GM12878 (cell line): ENCODE measurements at regions not wholly inside any gene's neighbourhood (a gene's known extent, or its start where the extent isn't known, plus 50 kb on each side); places are given as distances from the start of the nearest gene placed in this dataset.

Experiments used
- ATAC-seq: fragments of 200-7000 bp; cut with Tn5 transposase; 3 replicates; pipeline ENCODE4 v1.9.1; 2020; ENCODE audit warnings: mild to moderate bottlenecking, moderate library complexity
- BruUV-seq: library from RNA; stranded (reverse); fragments of 400-500 nt; replicated peaks from 2 replicates; lab custom pipeline; 2021; lab: Mats Ljungman, UMichigan
- CTCF ChIA-PET: fragments of 300-600 bp; sonication (Branson Sonifier 250); formaldehyde crosslinking; extraction: SDS; loops from one replicate; lab custom pipeline; 2021; ENCODE audit warnings: inconsistent platforms; lab: Yijun Ruan, JAX
- POLR2A ChIA-PET: fragments of 350-600 bp; formaldehyde crosslinking; extraction: SDS; loops from one replicate; lab custom pipeline; 2021; ENCODE audit warnings: inconsistent platforms; lab: Charles Lee
- RAD21 ChIA-PET: fragments of 300-600 bp; sonication (Branson Sonifier 250); formaldehyde crosslinking; loops from one replicate; lab custom pipeline; 2023; ENCODE audit warnings: antibody characterized with exemption; ENCODE audit not compliant: unreplicated experiment; lab: Charles Lee
- SMC1A ChIA-PET: fragments of 300-600 bp; sonication (Branson Sonifier 250); formaldehyde crosslinking; loops from one replicate; lab custom pipeline; 2023; ENCODE audit not compliant: unreplicated experiment, uncharacterized antibody; lab: Charles Lee
- DNase-seq: peaks from one replicate; pipeline ENCODE4 v3.0.0-alpha.2; 2011; ENCODE audit warnings: low read depth, low spot score
- FAIRE-seq: peaks from 3 replicates; lab custom pipeline; 2011; peaks lifted over from hg19 to GRCh38; lab: Jason Lieb, UNC
- H2AFZ ChIP-seq: 2 replicates; pipeline ENCODE4 v1.6.0; 2011; ENCODE audit warnings: low read depth, low read length, control low read depth; ENCODE audit not compliant: control insufficient read depth
- H3K27ac ChIP-seq: 2 replicates; pipeline ENCODE4 v1.5.1; 2011; ENCODE audit warnings: control low read depth; ENCODE audit not compliant: control insufficient read depth, insufficient read depth
- H3K27me3 ChIP-seq, 2 experiments: replicated peaks in 1 of 2; 2 replicates each; pipeline versions ENCODE4 v1.6.0 to v1.6.1; 2011; ENCODE audit warnings: low read length in 1 of 2; ENCODE audit not compliant: control insufficient read depth in 2 of 2, insufficient read depth in 2 of 2
- H3K36me3 ChIP-seq, 2 experiments: 2 replicates each; pipeline ENCODE4 v1.5.1; 2011; ENCODE audit warnings: low read length in 1 of 2; ENCODE audit not compliant: control insufficient read depth in 2 of 2, insufficient read depth in 2 of 2
- H3K4me1 ChIP-seq: 2 replicates; pipeline ENCODE4 v1.6.1; 2011; ENCODE audit warnings: mild to moderate bottlenecking, low read length, moderate library complexity, mixed read lengths; ENCODE audit not compliant: control insufficient read depth, insufficient read depth
- H3K4me2 ChIP-seq: 2 replicates; pipeline ENCODE4 v1.6.0; 2011; ENCODE audit warnings: control low read depth; ENCODE audit not compliant: control insufficient read depth, insufficient read depth
- H3K4me3 ChIP-seq: fragments of 200-600 bp; sonication (generic); 2 replicates; pipeline ENCODE4 v1.5.1; 2016
- H3K79me2 ChIP-seq: 2 replicates; pipeline ENCODE4 v1.6.0; 2011; ENCODE audit warnings: low read length; ENCODE audit not compliant: control insufficient read depth, insufficient read depth
- H3K9ac ChIP-seq: 2 replicates; pipeline ENCODE4 v1.8.0; 2011; ENCODE audit warnings: low read length, control low read depth, mixed read lengths; ENCODE audit not compliant: control insufficient read depth, insufficient read depth
- H3K9me3 ChIP-seq: replicated peaks from 3 replicates; pipeline ENCODE4 v1.5.1; 2011; ENCODE audit warnings: mild to moderate bottlenecking, low read length; ENCODE audit not compliant: control insufficient read depth, insufficient read depth
- H4K20me1 ChIP-seq: 2 replicates; pipeline ENCODE4 v1.6.0; 2011; ENCODE audit not compliant: control insufficient read depth, insufficient read depth
- CBFB ChIP-seq: IDR thresholded peaks from 2 replicates; pipeline ENCODE4 v1.6.1; 2016; ENCODE audit warnings: antibody characterized with exemption, low read depth
- CBX5 ChIP-seq: sonication (generic); IDR thresholded peaks from 2 replicates; pipeline ENCODE4 v1.6.1; 2016; ENCODE audit warnings: low read depth, moderate library complexity, mild to moderate bottlenecking, inconsistent platforms
- CEBPB ChIP-seq, 2 experiments: fragments of 150-350 bp in 1 of 2; IDR thresholded peaks; 2 replicates each; pipeline ENCODE4 v1.6.1; 2012 to 2014; ENCODE audit warnings: low read depth in 2 of 2, low read length in 2 of 2, borderline replicate concordance in 1 of 2, inconsistent platforms in 1 of 2
- FOXK2 ChIP-seq: fragments of 450-650 bp; IDR thresholded peaks from 2 replicates; pipeline ENCODE4 v1.6.1; 2017; ENCODE audit warnings: mild to moderate bottlenecking, moderate library complexity
- GATAD2B ChIP-seq: fragments of 450-650 bp; conservative IDR thresholded peaks from 2 replicates; pipeline ENCODE4 v1.6.1; 2017; ENCODE audit warnings: low read depth, mild to moderate bottlenecking, moderate library complexity
- HDGF ChIP-seq: fragments of 450-650 bp; IDR thresholded peaks from 2 replicates; pipeline ENCODE4 v1.6.1; 2016; ENCODE audit warnings: antibody characterized with exemption
- LARP7 ChIP-seq: fragments of 450-650 bp; IDR thresholded peaks from 2 replicates; pipeline ENCODE4 v1.6.1; 2017; ENCODE audit warnings: mild to moderate bottlenecking
- RB1 ChIP-seq: fragments of 450-650 bp; formaldehyde crosslinking; IDR thresholded peaks from 2 replicates; pipeline ENCODE4 v1.6.1; 2017; ENCODE audit warnings: mild to moderate bottlenecking, borderline replicate concordance
- RCOR1 ChIP-seq: conservative IDR thresholded peaks from 2 replicates; pipeline ENCODE4 v1.6.1; 2012; ENCODE audit warnings: low read depth, low read length, improper control_type of control experiment
- SMARCA5 ChIP-seq: fragments of 450-650 bp; IDR thresholded peaks from 2 replicates; pipeline ENCODE4 v1.6.1; 2017; ENCODE audit warnings: mild to moderate bottlenecking
- SUPT20H ChIP-seq: IDR thresholded peaks from 2 replicates; pipeline ENCODE4 v1.6.1; 2011; ENCODE audit warnings: low read depth, mild to moderate bottlenecking, low read length, moderate library complexity, borderline replicate concordance; ENCODE audit not compliant: control insufficient read depth
- TARDBP ChIP-seq: IDR thresholded peaks from 2 replicates; pipeline ENCODE4 v1.6.1; 2016; ENCODE audit warnings: borderline replicate concordance
- ZNF207 ChIP-seq: fragments of 450-650 bp; IDR thresholded peaks from 2 replicates; pipeline ENCODE4 v1.6.1; 2014; ENCODE audit warnings: antibody characterized with exemption, mild to moderate bottlenecking, borderline replicate concordance
- ZNF622 ChIP-seq: fragments of 450-650 bp; IDR thresholded peaks from 2 replicates; pipeline ENCODE4 v1.6.1; 2017; ENCODE audit warnings: mild to moderate bottlenecking, inconsistent platforms
- WGBS: methylation state at CpG from one replicate; pipeline ENCODE4 v1.1.6; 2016; ENCODE audit warnings: low lambda C conversion rate; ENCODE audit not compliant: insufficient replicate concordance, insufficient coverage; ENCODE audit errors: missing lambda C conversion rate; 5-methylcytosine and 5-hydroxymethylcytosine counted together
- in situ Hi-C: fragments of 300-500 bp; cut with MboI; formaldehyde crosslinking; loops from 9 replicates; pipeline ENCODE4 v1.14.3; 2018; ENCODE audit warnings: mixed read lengths
- intact Hi-C: fragments of 100-400 bp; cut with micrococcal nuclease; formaldehyde crosslinking; loops from one replicate; pipeline ENCODE4 v1.14.2; 2022; ENCODE audit not compliant: unreplicated experiment
- TF ChIP-seq, protein P1 (sequence below): IDR thresholded peaks from 2 replicates; pipeline ENCODE4 v1.6.1; 2012; ENCODE audit warnings: low read depth, low read length, improper control_type of control experiment
- TF ChIP-seq, protein P2 (sequence below): IDR thresholded peaks from 2 replicates; pipeline ENCODE4 v1.6.1; 2011; ENCODE audit warnings: borderline replicate concordance, low read depth, mild to moderate bottlenecking, moderate library complexity, mixed read lengths, low read length; ENCODE audit not compliant: insufficient read depth; ENCODE audit errors: extremely low read length

DNA sequence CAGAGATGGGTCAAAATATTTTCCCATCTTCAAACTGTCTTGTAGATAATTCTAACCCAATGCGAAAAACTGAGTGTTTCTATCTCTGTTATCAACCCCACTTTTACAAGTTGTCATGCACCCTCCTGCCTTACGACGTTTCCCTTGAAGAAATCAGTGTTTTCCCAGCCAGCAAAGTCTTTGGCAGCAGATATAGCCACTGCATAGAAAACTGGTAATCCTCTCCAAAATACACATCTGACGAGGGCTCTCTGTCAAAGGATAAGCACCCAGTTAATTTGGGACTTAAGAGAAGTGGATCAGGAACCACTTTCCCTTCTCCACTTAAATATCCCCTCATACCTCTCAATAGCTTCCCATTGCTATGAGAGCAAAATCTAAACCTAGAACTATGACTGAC, 351.9 kb upstream of the MIR17HG start:
- H3K27ac ChIP-seq, result no peak overlapping the region
- no peaks in the 10 kb centered on the region for H3K36me3 ChIP-seq
- no peak overlapping the region for H3K4me2 ChIP-seq
- H3K4me3 ChIP-seq, result no peak overlapping the region
- CTCF ChIA-PET, result no interaction called here
- RAD21 ChIA-PET, result no interaction called here
- H3K79me2 ChIP-seq, result no peaks in the 10 kb centered on the region
- TF ChIP-seq, protein P1, sequence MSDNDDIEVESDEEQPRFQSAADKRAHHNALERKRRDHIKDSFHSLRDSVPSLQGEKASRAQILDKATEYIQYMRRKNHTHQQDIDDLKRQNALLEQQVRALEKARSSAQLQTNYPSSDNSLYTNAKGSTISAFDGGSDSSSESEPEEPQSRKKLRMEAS, result no peak
- TF ChIP-seq GATAD2B (no peak), CBX5 (no peak), CEBPB (IDR thresholded peaks at IDR 0.05; ENCODE audit: borderline replicate concordance in 1 of 2, low read depth in 2 of 2, low read length in 2 of 2) (no peak), ZNF207 (no peak), SMARCA5 (no peak), CBFB (no peak), RCOR1 (no peak), FOXK2 (no peak), TARDBP (no peak), HDGF (no peak), LARP7 (no peak), SUPT20H (no peak), ZNF622 (no peak), RB1 (no peak)
- TF ChIP-seq, protein P2, sequence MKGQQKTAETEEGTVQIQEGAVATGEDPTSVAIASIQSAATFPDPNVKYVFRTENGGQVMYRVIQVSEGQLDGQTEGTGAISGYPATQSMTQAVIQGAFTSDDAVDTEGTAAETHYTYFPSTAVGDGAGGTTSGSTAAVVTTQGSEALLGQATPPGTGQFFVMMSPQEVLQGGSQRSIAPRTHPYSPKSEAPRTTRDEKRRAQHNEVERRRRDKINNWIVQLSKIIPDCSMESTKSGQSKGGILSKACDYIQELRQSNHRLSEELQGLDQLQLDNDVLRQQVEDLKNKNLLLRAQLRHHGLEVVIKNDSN, result no peak
- H3K9ac ChIP-seq, result no peak overlapping the region
- SMC1A ChIA-PET, result interaction anchor here (1.4 kb wide), 1 partner anchor 20 kb away, joined by 3 read pairs; no protein-coding TSS in a partner anchor
- ATAC-seq (no peak), FAIRE-seq (no peak), DNase-seq (no peak)
- no peak overlapping the region for H2AFZ ChIP-seq
- H3K9me3 ChIP-seq, result no peaks in the 10 kb centered on the region
- H3K4me1 ChIP-seq, result no peaks in the 10 kb centered on the region
- POLR2A ChIA-PET, result no interaction called here
- intact Hi-C loops (no loop called here), in situ Hi-C loops (no loop called here)
- H4K20me1 ChIP-seq, result no peaks in the 10 kb centered on the region
- no peaks in the 10 kb centered on the region for H3K27me3 ChIP-seq
- BruUV-seq, result no TSS peak
- 27% methylated on average over 4 of the region's 4 CpGs for WGBS
